ENCODE measurements at regions not wholly inside any gene's neighbourhood (a gene's known extent, or its start where the extent isn't known, plus 50 kb on each side); places are given as distances from the start of the nearest gene placed in this dataset.
A peak's percentile ranks its signal among the peaks of the same experiment; 100 is the strongest.

GRCh38 chr6:92752114-92752513, 667.2 kb downstream of the EPHA7 start:
- Mint-ChIP-seq H3K9me3 (ENCODE audit: unreplicated experiment) (peaks cover 34% of the 10 kb centered on the region), H3K36me3 (ENCODE audit: unreplicated experiment) (peaks cover 17% of the 10 kb centered on the region), H3K27me3 (ENCODE audit: unreplicated experiment) (no peaks in the 10 kb centered on the region), H3K4me1 (ENCODE audit: unreplicated experiment) (peaks cover 2% of the 10 kb centered on the region), H3K4me3 (ENCODE audit: unreplicated experiment) (no peak overlapping the region), H3K27ac (ENCODE audit: unreplicated experiment) (no peak overlapping the region)
- TF ChIP-seq, protein P1, sequence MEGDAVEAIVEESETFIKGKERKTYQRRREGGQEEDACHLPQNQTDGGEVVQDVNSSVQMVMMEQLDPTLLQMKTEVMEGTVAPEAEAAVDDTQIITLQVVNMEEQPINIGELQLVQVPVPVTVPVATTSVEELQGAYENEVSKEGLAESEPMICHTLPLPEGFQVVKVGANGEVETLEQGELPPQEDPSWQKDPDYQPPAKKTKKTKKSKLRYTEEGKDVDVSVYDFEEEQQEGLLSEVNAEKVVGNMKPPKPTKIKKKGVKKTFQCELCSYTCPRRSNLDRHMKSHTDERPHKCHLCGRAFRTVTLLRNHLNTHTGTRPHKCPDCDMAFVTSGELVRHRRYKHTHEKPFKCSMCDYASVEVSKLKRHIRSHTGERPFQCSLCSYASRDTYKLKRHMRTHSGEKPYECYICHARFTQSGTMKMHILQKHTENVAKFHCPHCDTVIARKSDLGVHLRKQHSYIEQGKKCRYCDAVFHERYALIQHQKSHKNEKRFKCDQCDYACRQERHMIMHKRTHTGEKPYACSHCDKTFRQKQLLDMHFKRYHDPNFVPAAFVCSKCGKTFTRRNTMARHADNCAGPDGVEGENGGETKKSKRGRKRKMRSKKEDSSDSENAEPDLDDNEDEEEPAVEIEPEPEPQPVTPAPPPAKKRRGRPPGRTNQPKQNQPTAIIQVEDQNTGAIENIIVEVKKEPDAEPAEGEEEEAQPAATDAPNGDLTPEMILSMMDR (IDR thresholded peaks at IDR 0.05): no peak
- no peak for DNase-seq (ENCODE audit: extremely low spot score, unreplicated experiment)

- Mint-ChIP-seq H3K4me3 (ENCODE audit: unreplicated experiment) (no peak overlapping the region), H3K27me3 (ENCODE audit: unreplicated experiment) (no peaks in the 10 kb centered on the region), H3K4me1 (ENCODE audit: unreplicated experiment) (no peaks in the 10 kb centered on the region), H3K27ac (ENCODE audit: unreplicated experiment) (no peak overlapping the region), H3K36me3 (ENCODE audit: unreplicated experiment) (peaks cover 17% of the 10 kb centered on the region), H3K9me3 (ENCODE audit: unreplicated experiment) (peaks cover 36% of the 10 kb centered on the region)
- TF ChIP-seq, protein P1 (IDR thresholded peaks at IDR 0.05): no peak
- no peak for DNase-seq (ENCODE audit: extremely low spot score, unreplicated experiment)
Observed at GRCh38 chr6:92748131-92748530, 671.2 kb downstream of the EPHA7 start.

- no peaks in the 10 kb centered on the region for H3K4me1 Mint-ChIP-seq (ENCODE audit: unreplicated experiment)
- DNase-seq (ENCODE audit: extremely low spot score, unreplicated experiment): peak; percentile 82
- no peaks in the 10 kb centered on the region for H3K36me3 Mint-ChIP-seq (ENCODE audit: unreplicated experiment)
- H3K9me3 Mint-ChIP-seq (ENCODE audit: unreplicated experiment): peaks cover 10% of the 10 kb centered on the region
- TF ChIP-seq, protein P1 (IDR thresholded peaks at IDR 0.05): no peak
- no peaks in the 10 kb centered on the region for H3K27me3 Mint-ChIP-seq (ENCODE audit: unreplicated experiment)
- no peak overlapping the region for H3K27ac Mint-ChIP-seq (ENCODE audit: unreplicated experiment)
- no peak overlapping the region for H3K4me3 Mint-ChIP-seq (ENCODE audit: unreplicated experiment)
Observed at GRCh38 chr6:92737983-92738382, 681.4 kb downstream of the EPHA7 start.

GRCh38 chr6:92723390-92723931, 695.9 kb downstream of the EPHA7 start:
- no peaks in the 10 kb centered on the region for H3K27me3 Mint-ChIP-seq (ENCODE audit: unreplicated experiment)
- H3K36me3 Mint-ChIP-seq (ENCODE audit: unreplicated experiment): no peaks in the 10 kb centered on the region
- no peak overlapping the region for H3K27ac Mint-ChIP-seq (ENCODE audit: unreplicated experiment)
- TF ChIP-seq, protein P1 (IDR thresholded peaks at IDR 0.05): no peak
- peaks cover 5% of the 10 kb centered on the region for H3K9me3 Mint-ChIP-seq (ENCODE audit: unreplicated experiment)
- H3K4me1 Mint-ChIP-seq (ENCODE audit: unreplicated experiment): peaks cover 3% of the 10 kb centered on the region
- no peak overlapping the region for H3K4me3 Mint-ChIP-seq (ENCODE audit: unreplicated experiment)
- DNase-seq (ENCODE audit: extremely low spot score, unreplicated experiment): peak; percentile 78

DNA sequence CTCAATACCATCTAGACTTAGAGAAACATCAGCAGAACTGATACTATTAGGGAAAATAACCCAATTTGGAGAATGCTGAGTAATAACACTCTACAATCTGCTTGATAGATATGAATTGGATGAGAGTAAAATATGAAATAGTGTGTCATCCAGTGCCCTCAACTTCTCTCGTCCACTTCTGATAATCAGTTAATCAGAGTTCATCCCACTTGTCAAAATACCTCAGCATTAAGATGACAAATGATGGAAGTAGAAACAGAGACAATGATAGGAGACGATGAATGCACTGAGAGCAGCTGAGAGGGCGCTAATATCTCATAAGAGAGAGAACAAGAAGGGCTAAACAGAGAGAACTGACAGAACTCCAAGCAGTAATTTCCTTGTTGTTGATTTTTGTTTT, 699.6 kb downstream of the EPHA7 start:
- no peak overlapping the region for H3K4me3 Mint-ChIP-seq (ENCODE audit: unreplicated experiment)

More for the DNA sequence above, 699.6 kb downstream of the EPHA7 start:
- H3K27me3 Mint-ChIP-seq (ENCODE audit: unreplicated experiment): no peaks in the 10 kb centered on the region
- no peak for DNase-seq (ENCODE audit: extremely low spot score, unreplicated experiment)
- peaks cover 5% of the 10 kb centered on the region for H3K9me3 Mint-ChIP-seq (ENCODE audit: unreplicated experiment)
- H3K4me1 Mint-ChIP-seq (ENCODE audit: unreplicated experiment): peaks cover 17% of the 10 kb centered on the region
- H3K27ac Mint-ChIP-seq (ENCODE audit: unreplicated experiment): no peak overlapping the region
- TF ChIP-seq, protein P1 (IDR thresholded peaks at IDR 0.05): no peak
- H3K36me3 Mint-ChIP-seq (ENCODE audit: unreplicated experiment): no peaks in the 10 kb centered on the region

Measured in osteocyte (in vitro differentiated cells).